Astrocyte of the hippocampus (primary cell): ENCODE measurements at regions not wholly inside any gene's neighbourhood (a gene's known extent, or its start where the extent isn't known, plus 50 kb on each side); places are given as distances from the start of the nearest gene placed in this dataset.

ENCODE experiments used
- DNase-seq: peaks from one replicate; pipeline ENCODE4 v3.0.0; 2011; ENCODE audit warnings: low read depth, low spot score

DNA sequence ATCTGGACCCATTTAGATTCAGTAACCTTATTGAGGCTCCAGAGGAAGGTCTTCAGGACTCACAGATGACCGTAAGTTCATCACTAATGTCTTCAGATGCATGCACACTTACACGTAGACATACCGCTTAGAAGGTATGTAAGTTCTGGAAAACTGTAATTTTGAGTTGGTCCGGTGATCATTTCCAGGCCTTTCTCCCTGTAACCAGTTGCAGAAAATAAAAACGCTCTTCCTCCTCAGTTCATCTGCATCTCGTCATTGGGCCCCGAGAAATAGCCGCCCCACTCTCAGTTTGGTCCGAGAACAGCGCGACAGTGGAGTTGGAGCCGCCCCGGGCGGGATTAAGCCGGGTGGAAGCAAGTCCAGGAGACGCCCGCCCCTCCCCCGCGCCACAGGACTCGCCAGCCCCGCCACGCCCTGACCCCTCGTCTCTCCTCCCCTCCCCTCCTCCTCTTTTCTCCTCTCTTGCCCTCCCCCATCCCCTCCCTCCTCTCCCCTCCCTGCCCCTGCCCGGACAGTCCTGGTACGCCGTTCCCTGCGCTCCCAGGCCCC lies 83.7 kb downstream of the TNFAIP2 start:
- peak; percentile 33 for DNase-seq

DNA sequence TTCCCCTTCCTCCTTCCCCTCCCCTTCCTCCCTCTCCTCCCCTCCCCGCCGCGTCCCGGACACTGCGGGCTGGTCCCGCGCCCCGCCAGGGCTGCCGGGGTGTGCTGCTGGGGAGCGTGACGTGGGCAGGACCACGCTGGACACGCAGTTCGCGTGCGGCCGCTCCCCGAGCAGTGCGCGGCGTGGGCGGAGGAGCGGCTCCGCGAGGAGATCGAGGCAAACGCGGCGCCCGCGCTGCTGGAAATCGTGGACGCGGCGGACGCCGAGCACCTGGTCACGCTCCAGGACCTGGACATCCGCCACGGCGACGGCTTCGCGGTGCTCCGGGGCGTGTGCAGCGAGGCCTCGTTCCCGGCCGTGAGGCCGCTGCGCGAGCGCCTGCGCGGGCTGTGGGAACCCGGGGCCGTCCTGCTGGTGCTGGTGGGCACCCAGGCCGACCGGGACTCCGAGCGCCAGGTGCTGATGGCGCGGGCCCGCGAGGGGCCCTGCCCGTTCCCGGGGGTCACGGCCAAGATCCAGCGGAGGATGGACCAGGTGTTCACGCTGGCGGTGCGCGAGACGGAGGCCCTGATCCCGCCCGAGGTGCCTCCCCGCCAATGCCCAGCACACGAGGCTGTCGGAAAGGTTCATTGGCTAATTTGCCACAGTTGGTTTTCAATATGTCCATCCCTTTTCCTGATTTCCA lies 84.3 kb downstream of the TNFAIP2 start:
- DNase-seq = peak; percentile 41

DNA sequence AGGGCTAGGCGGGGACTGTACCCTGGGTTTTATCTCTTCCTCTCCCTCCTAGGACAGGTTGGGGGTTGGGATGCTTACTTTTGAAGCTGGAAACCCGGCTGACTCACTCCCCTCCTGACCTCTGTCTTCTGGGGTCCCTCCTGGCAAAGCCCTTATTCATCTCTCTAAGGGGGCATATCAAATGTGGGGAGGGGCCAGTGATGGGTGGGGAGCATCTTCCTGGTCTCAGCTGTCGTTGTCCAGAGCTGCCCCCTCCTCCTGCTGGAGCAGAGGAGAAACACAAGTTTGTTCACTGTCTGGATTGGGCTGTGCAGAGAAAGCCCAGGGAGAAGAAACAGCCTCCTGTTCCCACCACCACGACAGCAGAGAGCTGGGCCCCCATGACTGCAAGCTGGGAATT lies 85.8 kb downstream of the TNFAIP2 start:
- DNase-seq = no peak

DNA sequence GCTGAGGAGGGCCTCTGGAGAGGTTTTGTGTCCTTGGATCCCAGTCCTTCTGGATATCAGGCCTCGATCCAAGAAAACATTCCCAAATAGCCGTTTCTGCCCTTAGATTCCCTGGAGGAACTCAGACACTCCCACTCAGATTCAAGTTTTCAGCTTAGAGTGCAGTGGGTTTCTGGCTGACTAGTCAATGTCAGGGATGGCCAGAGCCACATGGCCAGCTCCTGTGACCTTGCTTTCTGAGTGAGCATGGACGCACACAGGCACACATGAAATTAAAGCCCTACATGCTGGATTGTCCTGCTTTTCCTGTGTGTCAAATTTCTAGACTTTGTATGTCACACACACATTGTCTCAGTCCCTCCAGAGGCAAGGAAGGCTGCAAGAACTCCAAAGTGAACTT lies 86.2 kb downstream of the TNFAIP2 start:
- no peak for DNase-seq

DNA sequence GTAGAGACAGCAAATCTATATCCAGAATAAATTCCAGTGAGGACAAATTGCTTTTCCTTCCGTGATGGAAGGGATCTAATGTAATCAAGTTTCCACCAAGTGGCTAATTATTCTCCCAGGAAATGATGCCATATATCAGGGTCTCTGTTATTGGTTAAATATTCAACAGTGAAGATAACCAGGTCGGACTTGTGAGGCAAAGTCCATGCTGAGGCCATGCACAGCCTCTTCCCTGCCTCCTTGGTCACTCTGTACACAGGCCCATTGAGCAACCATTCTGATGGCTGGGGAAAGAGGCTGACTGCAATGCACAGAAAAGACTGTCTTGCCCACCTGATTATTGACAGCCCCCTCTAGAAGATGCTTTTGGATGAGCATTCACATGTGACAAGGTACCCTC lies 90.1 kb downstream of the TNFAIP2 start:
- DNase-seq = no peak

DNA sequence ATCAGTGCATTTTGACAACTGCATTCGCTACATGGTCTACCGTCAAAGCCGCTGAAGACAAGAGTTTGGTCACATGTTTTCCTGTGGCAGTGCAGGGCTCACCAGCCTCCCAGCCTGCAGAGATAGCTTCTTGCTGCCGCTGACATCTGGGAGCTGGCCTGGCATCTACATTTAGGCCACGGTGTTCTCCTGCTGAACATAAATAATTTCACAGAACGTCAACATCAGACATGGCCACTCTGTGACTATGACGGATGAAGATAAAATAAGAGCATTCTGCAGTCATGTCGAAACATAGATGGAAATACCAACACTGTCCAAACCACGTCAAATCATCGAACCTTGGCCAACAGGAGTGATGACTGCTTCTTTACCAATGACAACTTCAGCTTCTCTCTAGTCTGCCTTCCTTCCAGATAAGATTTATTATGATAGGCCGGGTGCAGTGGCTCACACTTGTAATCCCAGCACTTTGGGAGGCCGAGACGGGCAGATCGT lies 91.2 kb downstream of the TNFAIP2 start:
- no peak for DNase-seq

DNA sequence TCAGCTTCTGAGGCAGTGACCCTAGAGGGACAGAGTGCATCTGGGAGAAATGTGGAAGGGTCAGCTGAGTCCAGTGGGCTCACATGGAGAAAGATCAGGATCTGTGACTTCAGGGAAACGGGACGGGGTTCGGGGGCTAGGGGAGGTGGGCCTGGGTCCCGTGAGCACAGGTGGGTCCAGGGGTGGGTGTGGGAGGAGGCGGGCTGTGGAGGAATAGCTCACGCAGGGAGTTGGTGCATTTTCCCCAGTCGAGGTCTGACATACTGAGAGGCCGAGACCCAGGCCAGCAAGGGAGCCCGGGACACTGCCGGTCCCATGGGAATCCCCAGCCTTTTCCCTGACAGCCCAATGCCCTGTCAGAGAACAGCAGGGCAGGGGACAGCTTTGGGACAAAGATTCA lies 93.1 kb downstream of the TNFAIP2 start:
- no peak for DNase-seq

DNA sequence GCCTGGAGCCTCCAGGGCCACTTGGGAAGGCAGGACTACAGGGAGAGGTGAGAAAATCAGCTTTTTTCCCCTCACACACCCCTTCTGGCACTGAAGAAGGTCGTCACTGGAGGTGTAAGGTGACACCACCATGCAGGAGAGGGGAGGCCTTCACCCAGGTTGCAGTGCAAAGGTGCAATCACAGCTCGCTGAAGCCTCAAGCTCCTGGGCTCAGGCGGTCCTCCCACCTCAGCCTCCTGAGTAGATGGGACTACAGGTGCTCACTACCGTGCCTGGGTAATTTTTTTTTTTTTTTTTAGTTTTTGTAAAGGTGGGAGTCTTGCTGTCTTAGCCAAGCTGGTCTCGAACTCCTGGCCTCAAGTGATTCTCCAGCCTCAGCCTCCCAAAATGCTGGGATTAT lies 93.6 kb downstream of the TNFAIP2 start:
- no peak for DNase-seq

DNA sequence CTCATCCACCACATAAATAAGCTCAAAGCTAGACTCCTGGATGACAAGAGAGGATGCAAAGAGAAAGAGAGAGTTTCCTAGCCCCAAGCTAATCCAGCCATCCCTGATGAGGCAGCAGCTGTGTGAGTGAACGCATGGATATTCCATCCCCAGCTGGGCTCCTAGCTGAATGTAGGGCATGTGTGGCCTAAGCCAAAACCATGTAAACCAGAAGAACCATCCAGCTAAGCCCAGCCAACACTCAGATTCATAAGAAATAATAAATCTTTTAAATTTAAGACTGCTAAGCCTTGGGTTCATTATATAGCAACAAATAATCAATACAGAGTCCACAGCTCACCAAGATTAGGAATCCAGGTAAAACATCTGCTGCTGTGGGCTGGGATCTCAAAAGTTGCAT lies 94.3 kb downstream of the TNFAIP2 start:
- no peak for DNase-seq

DNA sequence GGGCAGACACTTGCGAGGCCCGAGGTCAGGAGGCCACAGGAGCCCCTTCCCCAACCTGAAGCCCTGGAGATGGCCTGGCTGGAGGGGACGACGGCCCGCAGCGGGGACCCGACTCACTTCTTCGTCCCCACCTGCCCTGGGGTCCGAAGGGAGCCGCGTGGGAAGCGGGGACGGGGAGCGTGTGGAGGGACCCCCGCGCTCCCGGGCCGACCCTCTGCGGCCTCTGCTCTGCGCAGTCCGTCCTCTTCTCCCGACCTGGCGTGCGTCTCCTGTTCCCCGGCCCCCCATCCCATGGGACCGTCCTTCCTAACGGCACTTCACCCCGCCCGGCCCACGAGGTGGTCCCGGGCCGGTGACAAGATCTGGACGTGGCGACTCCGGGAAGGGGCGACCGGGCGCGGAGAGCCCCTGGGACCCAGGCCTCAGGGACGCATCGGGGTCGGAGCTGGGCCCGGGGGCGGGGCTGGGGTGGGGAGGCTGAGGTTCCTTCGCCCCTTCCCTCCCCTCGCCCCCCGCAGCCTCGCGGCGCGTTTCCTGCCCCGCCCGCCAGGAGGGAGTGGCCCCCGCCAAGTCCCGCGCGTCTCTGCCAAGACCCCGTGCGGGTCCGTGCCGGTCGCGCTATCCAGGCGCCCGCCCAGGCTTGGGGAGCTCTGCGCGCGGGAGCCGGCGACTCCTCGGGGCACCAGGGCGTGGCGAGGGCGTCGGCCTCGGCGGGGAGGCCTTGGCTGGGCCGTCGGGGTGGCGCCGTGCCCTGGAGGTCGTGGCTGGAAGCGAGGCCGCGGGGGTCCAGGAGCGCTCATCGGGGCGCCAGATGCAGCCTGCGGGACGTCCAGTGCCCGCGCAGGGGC lies 97.1 kb downstream of the TNFAIP2 start:
- peak; percentile 13 for DNase-seq

DNA sequence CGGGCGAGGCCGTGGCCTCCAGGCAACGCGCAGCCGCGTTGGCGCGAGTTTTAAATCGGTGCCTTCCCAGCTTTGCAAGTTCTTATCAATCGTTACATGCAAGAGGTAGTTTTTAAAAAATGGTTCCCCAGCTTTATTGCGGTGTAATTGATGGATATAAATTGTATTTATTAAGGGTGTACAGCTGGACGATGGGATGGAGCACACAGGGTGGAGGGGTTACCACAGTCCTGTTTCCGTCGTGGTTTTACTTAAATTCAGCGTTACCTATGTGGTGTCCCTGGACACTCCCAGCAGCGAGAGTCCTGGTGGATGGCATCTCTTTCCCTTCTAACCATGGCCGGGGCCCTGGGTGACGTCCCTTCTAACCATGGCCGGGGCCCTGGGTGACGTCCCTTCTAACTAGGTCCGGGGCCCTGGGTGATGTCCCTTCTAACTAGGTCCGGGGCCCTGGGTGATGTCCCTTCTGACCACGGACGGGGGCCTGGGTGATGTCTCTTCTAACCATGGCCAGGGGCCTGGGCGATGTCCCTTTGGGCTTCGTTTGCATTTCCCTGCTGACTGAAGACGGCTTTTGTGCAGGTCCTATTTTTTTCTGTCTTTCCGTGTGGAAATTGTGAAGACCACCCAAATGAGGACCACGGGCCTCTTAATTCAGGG lies 97.9 kb downstream of the TNFAIP2 start:
- DNase-seq = peak; percentile 15

DNA sequence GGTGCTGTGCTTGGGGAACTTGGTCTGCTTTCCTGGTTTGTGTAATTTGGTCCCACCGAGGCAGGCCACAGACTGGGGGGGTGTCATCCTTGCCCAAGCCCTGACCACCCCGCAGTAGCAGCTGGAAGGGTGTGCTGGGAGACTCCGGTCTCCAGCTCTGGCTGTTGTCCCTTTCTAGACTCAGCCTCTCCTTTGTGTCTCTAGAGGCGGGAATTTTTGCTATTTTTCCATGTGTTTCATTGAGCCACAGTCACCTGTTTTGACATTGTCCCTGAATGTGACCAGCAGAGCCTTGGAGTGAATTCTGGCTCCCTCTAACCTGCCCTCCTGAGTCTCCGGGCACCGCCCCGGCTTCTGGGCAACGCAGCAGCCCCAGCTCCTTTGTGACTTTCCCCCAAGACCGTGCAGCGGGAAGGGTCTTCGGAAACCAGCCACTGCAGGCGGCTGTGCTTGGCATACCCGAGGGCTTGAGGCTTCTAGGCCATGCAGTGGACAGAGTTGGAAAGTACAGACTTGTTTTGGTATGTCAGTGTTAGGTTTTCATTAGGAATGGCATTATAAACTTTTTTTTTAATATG lies 98.6 kb downstream of the TNFAIP2 start:
- DNase-seq = no peak

DNA sequence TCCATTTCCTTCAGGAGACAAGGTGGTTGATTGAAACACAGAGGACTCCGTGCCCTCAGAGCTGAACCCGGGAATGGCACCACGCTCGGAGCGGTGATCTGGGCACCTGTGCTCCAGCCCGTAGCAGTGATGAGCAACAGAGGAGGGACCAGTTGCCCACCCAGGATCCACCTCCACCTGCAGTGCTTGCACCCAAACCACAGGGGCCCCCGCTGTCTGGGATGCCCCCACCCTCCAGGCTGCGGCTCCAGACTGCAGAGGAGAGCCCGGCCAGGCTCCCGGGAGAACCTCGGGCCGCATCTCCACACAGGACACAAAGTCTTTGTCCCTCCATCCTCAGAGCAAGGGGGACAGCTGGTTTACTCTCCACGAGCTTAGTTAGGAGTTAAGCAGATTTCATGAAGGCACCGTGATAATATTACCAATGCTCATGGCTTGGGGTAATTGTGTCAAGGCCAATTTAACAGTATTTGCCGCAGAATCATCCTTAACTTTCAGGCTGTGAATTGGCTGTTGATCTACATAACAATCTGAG lies 100.6 kb downstream of the TNFAIP2 start:
- DNase-seq = no peak

DNA sequence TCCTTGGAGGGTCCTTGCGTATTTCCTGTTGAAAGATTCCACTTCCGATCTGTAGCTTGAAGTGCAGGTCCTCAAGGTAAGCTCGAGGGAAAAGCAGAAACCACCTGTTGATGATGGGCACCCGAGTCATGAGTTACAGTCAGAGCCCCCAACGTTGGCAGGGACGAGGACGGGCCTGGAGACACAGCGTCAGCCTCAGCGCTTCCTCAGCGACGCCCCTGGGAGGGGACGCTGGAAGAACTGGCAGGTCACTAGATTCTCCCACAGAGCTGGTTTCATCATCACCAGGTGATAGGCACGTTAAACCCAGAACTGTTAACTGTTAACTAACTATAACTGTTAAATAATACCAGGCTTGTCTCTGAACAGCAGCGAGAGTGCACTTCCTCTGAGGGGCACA lies 101.8 kb downstream of the TNFAIP2 start:
- DNase-seq = no peak

DNA sequence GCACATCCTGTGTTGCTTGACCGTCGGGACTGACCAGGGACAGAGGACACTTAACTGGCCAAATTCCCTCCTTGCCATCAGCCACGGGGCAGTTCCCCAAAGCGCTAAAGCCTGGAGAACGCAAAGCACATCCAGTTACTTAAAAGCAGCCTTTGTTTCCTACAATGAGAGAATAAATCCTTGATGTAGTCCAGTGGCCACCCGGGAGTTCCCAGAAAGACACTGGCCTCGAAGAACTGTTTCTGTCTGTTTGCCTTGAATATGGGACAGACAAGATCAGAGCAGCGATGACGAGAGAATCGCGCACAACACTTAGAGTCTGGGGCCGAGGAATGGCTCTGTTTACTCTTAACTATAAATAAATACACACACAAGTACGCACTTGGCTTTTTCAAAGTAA lies 102.2 kb downstream of the TNFAIP2 start:
- no peak for DNase-seq

DNA sequence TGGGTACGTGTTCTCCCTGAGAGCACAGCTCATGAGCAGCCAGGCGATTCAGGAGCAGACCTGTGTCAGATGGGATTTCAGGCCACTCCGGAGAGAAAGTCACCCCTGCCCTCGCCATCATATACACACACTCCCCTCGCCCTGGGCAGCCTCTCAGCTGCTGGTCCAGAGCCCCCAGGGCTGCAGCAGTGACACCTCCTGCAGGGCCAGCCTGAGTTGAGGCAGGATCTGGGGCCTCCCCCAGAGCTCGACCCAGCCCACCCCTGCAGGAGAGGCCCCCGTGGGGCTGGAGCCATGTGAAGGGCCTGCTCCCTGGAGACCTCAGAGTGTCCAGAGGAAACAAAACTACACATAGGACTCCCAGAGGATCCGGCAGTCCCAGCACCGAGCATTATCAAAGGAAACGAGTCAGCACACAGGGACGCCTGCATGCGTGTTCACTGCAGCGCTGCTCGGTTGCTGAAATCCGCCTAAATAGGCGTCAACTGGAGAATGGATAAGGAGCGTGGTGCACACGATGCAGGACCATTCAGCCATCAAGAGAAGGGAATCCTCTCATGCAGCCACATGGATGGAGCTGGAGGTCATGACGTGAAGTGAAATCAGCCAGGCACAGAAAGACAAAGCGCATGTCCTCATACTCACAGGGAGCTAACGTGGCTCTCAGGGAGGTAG lies 104.0 kb downstream of the TNFAIP2 start:
- no peak for DNase-seq

DNA sequence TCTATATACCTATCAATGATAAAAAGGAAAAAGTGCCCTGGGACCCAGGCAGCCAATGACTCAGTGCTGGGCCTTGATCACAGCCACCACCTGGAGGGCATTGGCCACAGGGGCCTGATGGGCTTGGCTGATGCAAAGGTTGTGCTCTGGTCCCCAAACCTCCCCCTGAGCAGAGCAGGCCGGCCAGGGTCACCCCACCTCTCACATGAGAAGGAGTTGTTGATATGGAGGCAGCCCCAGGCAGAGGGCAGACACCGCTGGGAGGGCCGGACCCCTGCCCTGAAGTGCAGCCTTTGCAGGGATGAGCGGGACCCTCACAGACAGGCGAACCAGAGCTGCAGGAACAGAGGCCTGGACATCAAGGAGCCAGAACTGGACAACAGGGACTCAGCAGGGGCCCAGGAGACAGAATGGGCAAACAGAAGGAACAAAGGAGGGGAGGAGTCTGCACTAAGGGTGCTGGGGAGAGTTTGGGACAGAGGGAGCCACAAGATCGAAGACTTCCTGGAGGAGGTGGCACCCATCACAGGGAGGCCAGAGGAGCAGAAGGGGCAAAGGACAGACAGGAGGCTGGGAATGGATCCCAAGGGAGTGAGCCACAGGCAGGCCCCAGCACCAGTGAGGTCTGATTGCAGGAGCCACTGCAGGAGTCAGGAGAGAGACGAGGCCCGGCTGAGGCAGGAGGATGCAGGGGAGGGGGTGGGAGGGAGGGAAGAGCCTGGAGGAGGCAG lies 105.0 kb downstream of the TNFAIP2 start:
- no peak for DNase-seq

DNA sequence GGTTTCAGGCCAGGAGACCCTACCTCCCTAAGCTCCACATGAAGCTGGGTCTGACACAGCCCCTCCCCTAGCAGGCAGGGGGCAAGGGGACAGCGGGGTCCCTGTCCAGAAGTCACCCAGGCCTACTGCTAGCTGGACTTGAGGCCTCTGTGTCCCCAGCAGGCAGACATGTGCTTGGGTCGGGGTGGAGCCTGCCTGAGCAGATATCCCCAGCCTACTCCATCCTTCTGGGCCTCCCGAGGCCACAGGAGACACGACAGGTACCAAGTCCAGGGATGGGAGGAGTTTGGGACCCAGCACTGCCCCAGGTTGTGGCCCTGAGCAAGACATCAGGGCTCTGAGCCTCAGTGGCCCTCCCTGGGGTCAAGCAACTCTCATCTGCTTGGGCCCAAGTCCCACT lies 105.2 kb upstream of the EIF5 start:
- DNase-seq = no peak

DNA sequence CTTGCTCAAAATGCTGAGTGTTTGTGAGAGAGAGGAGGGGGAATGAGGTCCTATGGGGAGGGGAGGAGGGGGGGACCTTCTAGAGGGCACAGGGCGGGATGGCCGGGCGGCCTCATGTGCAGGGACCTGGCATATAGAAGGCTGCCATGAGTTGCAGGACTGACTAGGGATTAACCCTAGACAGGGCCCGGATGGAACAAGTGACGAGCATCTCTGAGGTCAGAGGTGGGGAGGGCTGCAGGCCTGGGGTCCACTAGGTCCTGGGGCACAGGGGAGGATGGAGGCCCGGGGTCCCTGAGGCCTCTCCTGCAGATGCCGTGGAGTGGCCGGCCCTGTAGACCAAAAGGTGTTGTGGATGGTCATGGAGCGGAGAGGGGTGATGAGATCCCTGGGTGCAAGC lies 104.0 kb upstream of the EIF5 start:
- DNase-seq = no peak

DNA sequence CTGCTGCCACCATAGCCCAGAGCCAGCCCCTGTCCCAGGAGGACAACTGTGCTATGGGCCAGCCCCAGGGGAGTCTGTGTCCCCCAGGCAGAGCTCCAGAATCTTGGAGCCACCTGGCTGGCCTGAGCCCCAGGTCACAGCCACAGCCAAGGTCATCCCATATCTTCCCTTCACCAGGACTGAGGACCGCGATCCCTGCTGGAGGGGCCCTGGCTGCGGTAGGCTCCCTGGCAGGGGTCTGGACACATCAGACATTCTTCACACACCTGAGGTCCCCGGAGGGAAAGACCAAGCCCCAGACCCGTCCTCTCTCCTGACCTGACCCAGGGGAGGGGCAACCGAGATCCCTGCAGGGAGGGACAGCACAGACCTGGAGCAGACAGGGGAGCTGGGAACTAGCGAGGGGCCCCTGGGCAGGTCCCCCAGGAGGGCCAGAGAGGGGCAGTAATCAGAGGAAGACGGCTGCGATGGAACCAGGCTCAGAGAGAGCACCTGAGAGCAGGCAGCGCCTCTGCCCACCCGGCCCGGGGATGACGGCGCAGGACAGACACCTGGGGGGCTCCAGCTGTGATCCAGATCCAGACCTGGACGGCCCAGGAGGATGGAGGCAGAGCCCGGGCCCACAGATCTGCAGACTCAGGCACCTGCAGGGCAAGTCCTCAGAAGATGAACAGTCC lies 103.2 kb upstream of the EIF5 start:
- no peak for DNase-seq
